Nephron progenitor cell (in vitro differentiated cells): ENCODE measurements at regions not wholly inside any gene's neighbourhood (a gene's known extent, or its start where the extent isn't known, plus 50 kb on each side); places are given as distances from the start of the nearest gene placed in this dataset.
"Not testable (repeated sequence)": the region's sequence is repeated elsewhere in the genome, so short reads cannot be mapped to it uniquely, and the experiment has no call there.

Experiments used
- DNase-seq: peaks from one replicate; pipeline ENCODE4 v3.0.0; 2021
- H3K27ac Mint-ChIP-seq: 2 replicates; pipeline ENCODE4 v1.8.0; 2021; ENCODE audit warnings: mild to moderate bottlenecking, moderate library complexity, mixed read lengths
- H3K27me3 Mint-ChIP-seq: 2 replicates; pipeline ENCODE4 v1.8.0; 2021; ENCODE audit warnings: mild to moderate bottlenecking, low read depth, mixed read lengths; ENCODE audit not compliant: poor library complexity
- H3K36me3 Mint-ChIP-seq: 2 replicates; pipeline ENCODE4 v1.8.0; 2021; ENCODE audit warnings: low read depth, mixed read lengths
- H3K4me1 Mint-ChIP-seq: 2 replicates; pipeline ENCODE4 v1.8.0; 2021; ENCODE audit warnings: mixed read lengths
- H3K4me3 Mint-ChIP-seq: 2 replicates; pipeline ENCODE4 v1.8.0; 2021; ENCODE audit warnings: mild to moderate bottlenecking, moderate library complexity, mixed read lengths
- H3K9me3 Mint-ChIP-seq: 2 replicates; pipeline ENCODE4 v1.8.0; 2021; ENCODE audit warnings: mild to moderate bottlenecking, moderate library complexity, mixed read lengths
- TF ChIP-seq, protein P1 (sequence below): fragments of 200-600 bp; sonication (generic); IDR thresholded peaks from 2 replicates; pipeline ENCODE4 v1.5.0; 2021; ENCODE audit warnings: antibody characterized with exemption

DNA sequence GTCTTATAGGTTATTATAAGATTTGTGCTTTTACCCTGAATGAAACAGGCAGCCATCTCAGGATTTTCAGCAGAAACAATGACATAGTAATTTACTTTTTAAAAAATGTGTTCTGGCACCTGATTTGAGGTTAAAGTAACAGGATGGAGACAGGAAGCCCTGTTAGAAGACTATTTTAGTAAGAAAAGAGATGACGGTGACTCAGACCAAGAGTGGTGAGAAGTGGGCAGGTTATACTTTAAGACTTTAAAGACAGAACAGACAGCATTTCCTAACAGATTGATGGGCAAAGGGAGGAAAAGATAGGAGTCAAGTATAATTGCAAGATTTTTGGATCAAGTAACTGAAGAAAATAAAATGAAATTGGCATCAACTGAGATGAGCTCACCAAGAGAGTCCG, 436.8 kb upstream of the NR5A2 start:
- H3K9me3 Mint-ChIP-seq: no peaks in the 10 kb centered on the region
- H3K27ac Mint-ChIP-seq: no peak overlapping the region
- TF ChIP-seq, protein P1, sequence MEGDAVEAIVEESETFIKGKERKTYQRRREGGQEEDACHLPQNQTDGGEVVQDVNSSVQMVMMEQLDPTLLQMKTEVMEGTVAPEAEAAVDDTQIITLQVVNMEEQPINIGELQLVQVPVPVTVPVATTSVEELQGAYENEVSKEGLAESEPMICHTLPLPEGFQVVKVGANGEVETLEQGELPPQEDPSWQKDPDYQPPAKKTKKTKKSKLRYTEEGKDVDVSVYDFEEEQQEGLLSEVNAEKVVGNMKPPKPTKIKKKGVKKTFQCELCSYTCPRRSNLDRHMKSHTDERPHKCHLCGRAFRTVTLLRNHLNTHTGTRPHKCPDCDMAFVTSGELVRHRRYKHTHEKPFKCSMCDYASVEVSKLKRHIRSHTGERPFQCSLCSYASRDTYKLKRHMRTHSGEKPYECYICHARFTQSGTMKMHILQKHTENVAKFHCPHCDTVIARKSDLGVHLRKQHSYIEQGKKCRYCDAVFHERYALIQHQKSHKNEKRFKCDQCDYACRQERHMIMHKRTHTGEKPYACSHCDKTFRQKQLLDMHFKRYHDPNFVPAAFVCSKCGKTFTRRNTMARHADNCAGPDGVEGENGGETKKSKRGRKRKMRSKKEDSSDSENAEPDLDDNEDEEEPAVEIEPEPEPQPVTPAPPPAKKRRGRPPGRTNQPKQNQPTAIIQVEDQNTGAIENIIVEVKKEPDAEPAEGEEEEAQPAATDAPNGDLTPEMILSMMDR: no peak
- no peaks in the 10 kb centered on the region for H3K36me3 Mint-ChIP-seq
- DNase-seq: no peak
- H3K4me3 Mint-ChIP-seq: no peak overlapping the region
- no peaks in the 10 kb centered on the region for H3K4me1 Mint-ChIP-seq
- no peaks in the 10 kb centered on the region for H3K27me3 Mint-ChIP-seq

DNA sequence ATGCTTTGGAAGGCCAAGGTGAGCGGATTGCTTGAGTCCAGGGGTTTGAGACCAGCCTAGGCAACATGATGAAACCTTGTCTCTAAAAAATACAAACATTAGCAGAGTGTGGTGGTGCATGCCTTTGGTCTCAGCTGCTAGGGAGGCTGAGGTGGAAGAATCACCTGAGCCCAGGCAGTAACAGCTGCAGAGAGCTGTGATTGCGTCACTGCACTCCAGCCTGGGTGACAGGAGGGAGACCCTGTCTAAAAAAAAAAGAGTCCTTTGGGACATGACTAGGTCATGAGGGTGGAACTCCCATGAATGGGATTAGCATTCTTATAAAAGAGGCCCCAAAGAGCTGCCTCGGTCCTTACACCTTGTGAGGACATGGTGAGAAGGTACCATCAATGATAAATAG, 436.0 kb upstream of the NR5A2 start:
- Mint-ChIP-seq H3K4me3 (no peak overlapping the region), H3K36me3 (no peaks in the 10 kb centered on the region), H3K27ac (no peak overlapping the region), H3K9me3 (peaks cover under 1% of the 10 kb centered on the region), H3K27me3 (no peaks in the 10 kb centered on the region), H3K4me1 (no peaks in the 10 kb centered on the region)
- DNase-seq: no peak
- TF ChIP-seq, protein P1: no peak

DNA sequence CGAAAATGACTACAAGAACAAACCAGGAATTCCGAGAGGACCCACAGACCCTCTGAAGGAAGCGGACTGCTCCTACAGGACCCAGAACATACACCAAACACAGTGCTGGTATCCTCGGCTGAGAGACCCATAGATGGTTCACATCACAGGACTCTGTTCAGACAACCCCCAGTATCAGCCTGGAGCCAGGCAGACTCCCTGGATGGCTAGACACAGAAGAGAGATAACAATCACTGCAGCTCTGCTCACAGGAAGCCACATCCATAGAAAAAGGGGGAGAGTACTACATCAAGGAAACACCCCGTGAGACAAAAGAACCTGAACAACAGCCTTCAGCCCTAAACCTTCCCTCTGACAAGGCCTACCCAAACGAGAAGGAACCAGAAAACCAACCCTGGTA, 434.0 kb upstream of the NR5A2 start:
- TF ChIP-seq, protein P1: no peak
- Mint-ChIP-seq H3K4me3 (no peak overlapping the region), H3K4me1 (no peaks in the 10 kb centered on the region), H3K9me3 (peaks cover 11% of the 10 kb centered on the region), H3K27me3 (no peaks in the 10 kb centered on the region), H3K36me3 (no peaks in the 10 kb centered on the region), H3K27ac (no peak overlapping the region)
- DNase-seq: no peak

DNA sequence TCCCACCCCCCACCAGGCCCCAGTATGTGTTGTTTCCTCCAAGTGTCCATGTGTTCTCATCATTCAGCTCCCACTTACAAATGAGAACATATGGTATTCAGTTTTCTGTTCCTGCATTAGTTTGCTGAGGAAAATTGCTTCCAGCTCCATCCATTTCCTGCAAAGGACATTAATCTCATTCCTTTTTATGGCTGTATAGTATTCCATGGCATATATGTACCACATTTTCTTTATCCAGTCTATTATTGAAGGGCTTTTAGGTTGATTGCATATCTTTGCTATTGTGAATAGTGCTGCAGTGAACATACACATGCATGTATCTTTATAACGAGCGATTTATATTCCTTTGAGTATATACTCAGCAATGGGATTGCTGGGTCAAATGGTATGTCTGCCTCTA, 431.1 kb upstream of the NR5A2 start:
- peaks cover 25% of the 10 kb centered on the region for H3K9me3 Mint-ChIP-seq
- H3K27ac Mint-ChIP-seq, H3K36me3 Mint-ChIP-seq, H3K4me1 Mint-ChIP-seq, H3K27me3 Mint-ChIP-seq, DNase-seq, H3K4me3 Mint-ChIP-seq: not testable (repeated sequence)

DNA sequence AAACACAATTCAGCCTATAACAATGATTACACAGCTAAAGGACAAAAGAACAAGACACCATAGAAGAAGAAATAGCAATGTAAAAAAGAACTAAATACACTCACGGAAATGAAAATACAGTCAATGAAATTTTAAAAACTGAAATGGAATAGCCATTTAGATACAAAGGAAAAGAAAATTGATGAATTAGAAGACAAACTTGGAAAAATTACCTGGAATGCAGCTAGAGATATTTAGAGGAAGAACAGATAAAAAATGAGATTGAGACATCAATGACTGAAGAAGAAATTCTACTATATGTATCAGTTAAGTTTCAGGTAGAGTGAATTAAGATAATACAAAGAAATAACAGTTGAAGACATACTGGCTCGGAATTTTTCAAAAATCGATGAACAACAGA, 430.4 kb upstream of the NR5A2 start:
- Mint-ChIP-seq H3K27ac (no peak overlapping the region), H3K9me3 (peaks cover 32% of the 10 kb centered on the region), H3K4me3 (no peak overlapping the region), H3K4me1 (no peaks in the 10 kb centered on the region), H3K36me3 (no peaks in the 10 kb centered on the region), H3K27me3 (no peaks in the 10 kb centered on the region)
- DNase-seq: no peak
- TF ChIP-seq, protein P1: no peak

DNA sequence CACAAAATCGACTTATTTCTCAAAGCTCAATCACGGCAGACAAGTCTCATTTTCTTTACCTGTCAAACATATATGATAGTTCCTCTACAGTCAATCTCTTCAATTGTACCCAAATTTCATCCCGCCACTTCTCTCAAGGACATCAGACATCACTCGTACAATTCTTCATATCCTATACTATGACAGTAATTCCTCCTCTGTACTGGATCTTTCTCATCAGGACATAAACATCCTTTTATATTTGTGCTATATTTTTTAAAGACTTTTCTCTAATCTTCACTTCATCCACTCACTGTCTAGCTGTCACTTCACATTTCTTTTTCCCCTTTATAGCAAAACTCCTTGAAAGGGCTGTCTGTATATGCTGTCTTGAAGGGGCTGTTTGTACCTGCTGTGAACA, 419.1 kb upstream of the NR5A2 start:
- H3K4me1 Mint-ChIP-seq: peaks cover 12% of the 10 kb centered on the region
- H3K27me3 Mint-ChIP-seq: peaks cover 6% of the 10 kb centered on the region
- peaks cover 12% of the 10 kb centered on the region for H3K9me3 Mint-ChIP-seq
- no peak overlapping the region for H3K4me3 Mint-ChIP-seq
- no peak for DNase-seq
- no peak overlapping the region for H3K27ac Mint-ChIP-seq
- TF ChIP-seq, protein P1: no peak
- no peaks in the 10 kb centered on the region for H3K36me3 Mint-ChIP-seq
